HG02571 (cell line): ENCODE measurements at regions not wholly inside any gene's neighbourhood (a gene's known extent, or its start where the extent isn't known, plus 50 kb on each side); places are given as distances from the start of the nearest gene placed in this dataset.

Experiments used
- ATAC-seq: cut with Tn5 transposase; IDR thresholded peaks from one replicate; pipeline ENCODE4 v1.9.1; 2021; ENCODE audit warnings: mild to moderate bottlenecking, moderate library complexity; ENCODE audit not compliant: unreplicated experiment

- ATAC-seq, result no peak
These were observed 238.1 kb upstream of the STS start for GRCh38 chrX:6909396-6909795.

DNA sequence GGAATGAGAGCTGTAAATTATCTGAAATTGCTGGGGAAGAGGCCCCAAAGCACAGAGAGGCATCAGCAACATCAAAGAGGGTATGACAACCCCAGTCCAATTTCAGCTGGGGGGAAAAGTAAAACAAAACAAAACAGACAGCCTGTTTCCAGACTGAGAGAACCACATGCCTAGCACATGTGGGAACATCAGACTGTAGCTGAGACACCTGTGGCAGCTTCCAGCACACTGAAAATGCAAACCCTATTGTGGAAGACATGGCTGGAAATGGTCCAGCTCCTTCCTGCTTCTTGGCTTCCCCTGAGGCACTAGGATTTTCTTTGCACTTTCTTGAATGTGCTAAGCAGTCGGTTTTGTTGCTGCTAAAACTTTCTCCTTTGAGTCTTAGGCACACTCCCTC, 240.9 kb upstream of the STS start:
- no peak for ATAC-seq

DNA sequence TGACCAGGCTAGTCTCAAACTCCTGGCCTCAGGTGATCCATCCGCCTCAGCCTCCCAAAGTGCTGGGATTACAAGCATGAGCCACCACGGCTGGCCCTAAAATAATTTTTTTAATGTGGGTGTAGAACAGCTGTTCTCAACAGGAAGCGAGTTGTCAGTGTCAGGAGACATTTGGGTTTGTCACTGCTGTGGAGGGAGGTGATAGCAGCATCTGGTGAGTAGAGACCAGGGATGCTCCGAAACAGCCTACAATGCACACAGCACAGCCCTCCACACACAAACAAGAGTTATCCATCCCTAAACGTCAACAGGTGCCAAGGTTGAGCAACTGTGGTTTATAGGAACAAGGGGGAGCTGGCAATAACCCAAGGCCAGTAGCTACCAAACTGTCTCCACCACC, 243.4 kb upstream of the STS start:
- ATAC-seq, result no peak

DNA sequence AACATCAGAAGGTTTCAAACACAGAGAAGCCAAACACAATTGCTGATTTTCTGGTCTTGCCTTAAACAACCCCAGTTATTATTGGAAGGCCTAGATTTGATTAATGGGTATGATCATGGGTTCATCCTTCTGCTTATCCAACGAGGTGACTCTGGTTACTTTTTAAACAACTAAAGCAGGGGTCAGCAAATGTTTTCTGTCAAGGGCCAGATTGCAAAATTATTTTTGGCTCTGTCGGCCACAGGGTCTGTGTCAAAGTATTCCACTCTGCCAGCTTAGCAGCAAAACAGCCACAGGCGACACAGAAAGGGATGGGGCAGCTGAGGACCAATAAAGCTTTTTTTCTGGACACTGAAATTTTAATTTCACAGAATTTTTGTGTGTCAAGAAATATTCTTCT, 249.1 kb upstream of the STS start:
- no peak for ATAC-seq

- no peak for ATAC-seq
These were observed 256.1 kb upstream of the STS start for GRCh38 chrX:6891404-6891803.

GRCh38 chrX:6890544-6891261, 256.8 kb upstream of the STS start:
- ATAC-seq, result no peak

- ATAC-seq, result no peak
These were observed 261.6 kb upstream of the STS start for GRCh38 chrX:6885909-6886308.

- no peak for ATAC-seq
These were observed 262.1 kb upstream of the STS start for GRCh38 chrX:6885396-6885795.

DNA sequence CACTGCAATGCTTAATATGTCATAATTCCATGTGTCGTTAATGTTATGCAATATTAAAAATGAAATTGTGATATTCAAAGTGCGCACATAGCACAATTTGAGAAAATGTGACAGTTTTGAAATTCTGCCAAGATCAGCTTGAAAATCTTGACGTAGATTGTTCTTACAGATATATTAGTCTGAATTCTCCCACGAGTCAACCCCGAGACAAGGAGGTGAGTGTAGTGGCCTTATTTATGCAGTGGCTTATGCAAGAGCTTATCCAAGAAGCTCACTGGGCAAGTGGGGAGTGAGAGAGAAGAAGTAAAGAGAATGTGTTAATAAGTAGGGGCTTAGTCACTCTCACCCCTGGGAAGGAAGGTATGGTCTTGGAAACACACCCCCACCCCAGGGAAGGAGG, 286.1 kb upstream of the STS start:
- ATAC-seq, result no peak

DNA sequence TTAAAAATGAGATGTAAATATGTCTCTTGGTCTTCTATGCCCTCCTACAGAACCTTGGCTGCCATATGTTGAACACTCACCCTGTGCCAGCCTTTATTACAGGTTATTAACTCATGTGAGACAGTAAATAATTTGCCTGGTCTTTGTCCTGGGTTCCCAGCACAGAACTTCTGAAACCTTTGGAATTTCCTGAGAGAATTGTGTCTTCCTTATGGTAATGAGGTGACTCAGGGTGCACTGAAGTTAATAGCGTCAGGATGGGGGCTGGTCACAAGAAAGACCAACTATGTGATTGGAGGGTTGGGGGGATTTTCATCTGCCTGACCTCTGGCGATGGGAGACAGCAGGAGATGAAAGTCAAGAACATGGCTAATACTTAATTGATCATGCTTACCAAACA, 289.8 kb upstream of the STS start:
- no peak for ATAC-seq

DNA sequence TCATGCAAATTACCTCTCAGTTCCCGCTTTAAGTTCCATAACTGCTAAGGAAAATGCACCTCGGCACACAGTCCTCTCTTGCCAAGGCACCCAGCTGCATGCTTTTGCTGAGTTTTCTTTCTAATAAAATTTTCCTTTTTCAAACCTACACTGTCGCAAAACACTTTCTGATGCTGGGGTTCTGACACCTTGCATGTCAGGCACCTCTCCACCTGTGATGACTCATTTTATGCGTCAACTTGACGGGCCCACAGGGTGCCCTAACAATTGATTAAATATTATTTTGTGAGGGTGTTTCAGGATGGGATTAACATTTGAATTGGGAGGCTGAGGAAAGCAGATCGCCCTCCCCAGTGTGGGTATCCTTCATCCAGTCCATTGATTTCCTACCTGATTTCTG, 291.0 kb upstream of the STS start:
- no peak for ATAC-seq

- ATAC-seq, result no peak
These were observed 294.6 kb upstream of the STS start for GRCh38 chrX:6852869-6853268.

GRCh38 chrX:6852121-6852520, 295.4 kb upstream of the STS start:
- ATAC-seq, result no peak

- no peak for ATAC-seq
These were observed 296.4 kb upstream of the STS start for GRCh38 chrX:6851140-6851539.

DNA sequence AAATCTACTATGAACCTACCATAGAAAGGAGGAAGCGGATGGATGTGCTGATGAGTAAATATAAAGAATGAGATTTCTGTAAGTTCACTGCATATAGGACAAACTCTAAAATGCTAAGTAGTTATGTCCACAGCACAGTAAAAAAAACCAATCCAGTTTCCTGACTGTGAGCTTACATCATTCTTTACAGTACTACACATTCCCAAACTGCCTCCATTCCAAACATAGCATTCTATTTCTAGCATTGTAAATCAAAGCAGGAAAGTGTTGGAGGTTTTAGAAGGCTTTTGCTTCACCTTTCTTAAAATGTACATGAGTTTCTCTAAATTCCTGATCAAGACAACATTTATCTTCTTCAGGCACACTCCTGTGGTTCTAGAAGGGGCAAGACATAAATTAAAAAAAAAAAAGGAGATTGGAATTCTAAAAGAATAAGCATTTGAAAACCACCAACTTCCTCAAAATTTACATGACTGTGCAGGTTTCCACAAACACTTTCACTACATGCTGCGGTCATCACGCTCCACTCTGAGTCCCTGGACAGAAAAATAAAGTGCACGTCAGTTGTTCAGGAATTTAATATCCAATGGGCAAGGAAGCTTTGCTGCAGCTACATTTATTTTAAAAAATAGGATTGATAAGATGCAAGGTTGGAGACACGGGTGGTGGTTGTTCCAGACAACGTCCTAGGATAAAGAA, 297.6 kb upstream of the STS start:
- ATAC-seq, result no peak

GRCh38 chrX:6832619-6833018, 297.7 kb upstream of the VCX3A start:
- no peak for ATAC-seq

DNA sequence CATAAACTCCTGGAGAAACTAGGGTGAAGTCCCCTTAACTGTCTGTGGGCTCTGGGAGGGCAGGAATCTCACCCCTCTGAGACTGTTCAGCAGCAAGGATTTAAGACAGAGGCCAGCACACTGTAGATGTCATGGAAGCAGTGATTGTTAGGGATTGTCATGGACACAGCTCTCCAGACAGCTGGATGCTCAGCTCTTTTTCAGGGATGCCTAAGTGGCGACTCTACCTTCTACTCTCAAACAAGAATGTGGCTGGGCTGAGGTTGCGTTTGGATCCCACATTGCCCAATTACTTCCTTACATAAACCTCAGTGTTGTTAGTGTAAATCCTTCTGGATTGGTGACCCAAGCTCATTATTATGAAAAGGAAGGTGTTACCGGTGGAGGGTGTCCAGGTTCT, 291.9 kb upstream of the VCX3A start:
- no peak for ATAC-seq

DNA sequence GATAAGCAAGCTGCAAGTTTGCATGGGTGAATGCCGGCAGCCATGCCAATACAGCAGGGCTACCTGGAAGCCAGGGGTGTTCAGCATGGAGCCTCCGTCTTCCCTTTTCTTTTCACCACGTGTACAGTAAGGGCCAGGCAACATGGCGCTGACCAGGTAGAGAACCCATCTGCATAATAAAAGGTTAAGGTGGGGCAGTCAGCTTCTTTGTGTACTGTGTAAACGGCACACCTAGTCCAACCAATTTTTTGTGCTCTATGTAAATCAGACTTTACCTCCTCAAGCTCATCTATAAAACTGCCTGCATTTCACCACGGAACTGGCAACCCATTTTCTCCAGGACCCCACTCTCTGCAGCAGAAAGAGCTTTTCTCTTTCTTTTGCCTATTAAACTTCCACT, 286.8 kb upstream of the VCX3A start:
- no peak for ATAC-seq

DNA sequence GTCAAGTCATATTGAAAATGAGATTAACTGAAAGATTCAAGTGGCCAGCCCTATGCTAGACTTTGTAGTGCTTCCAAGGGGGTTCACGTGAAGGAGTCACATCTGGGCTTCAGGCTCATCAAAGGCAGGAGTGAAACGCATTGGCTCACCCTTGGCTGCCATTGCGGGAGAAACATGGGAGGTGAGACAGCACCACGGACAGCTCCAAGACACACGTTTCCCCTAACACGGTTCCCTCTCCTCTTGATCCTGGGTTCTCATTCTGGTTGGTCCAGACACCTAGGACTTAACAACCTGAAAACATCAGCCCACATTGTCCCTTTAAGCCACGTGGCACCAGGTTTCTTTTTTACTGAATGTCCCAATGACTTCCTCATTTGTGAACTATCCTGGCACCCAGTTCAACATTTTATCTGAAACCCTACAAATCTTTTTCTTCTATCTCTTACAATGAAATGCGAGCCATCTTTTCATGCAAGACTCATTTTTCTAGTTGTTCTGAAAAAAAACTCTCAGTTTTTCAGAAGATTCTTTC, 279.0 kb upstream of the VCX3A start:
- ATAC-seq, result no peak

- ATAC-seq, result no peak
These were observed 277.2 kb upstream of the VCX3A start for GRCh38 chrX:6812087-6812486.

DNA sequence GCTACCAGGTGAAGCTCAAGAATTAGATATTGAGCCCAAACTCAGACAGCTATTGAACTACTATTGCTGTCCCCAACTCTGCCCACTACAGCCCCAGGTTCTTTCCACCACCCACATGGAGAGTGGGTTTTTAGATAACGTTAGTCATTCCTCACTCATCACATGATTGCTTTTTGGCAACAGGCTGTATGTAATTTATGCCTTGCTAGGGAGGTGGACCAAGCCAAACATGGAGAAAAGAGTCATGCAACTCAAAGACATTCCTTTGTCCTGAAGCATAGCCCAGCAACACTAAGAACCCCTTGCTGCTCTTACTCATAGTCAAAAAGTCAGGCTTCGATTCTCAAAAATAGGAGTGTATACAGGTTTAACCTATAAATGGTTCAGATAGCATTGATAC, 275.9 kb upstream of the VCX3A start:
- no peak for ATAC-seq

GRCh38 chrX:6803607-6804006, 268.7 kb upstream of the VCX3A start:
- no peak for ATAC-seq

GRCh38 chrX:6793000-6793399, 258.1 kb upstream of the VCX3A start:
- ATAC-seq, result no peak
